Neural progenitor cell (in vitro differentiated cells): ENCODE measurements at regions not wholly inside any gene's neighbourhood (a gene's known extent, or its start where the extent isn't known, plus 50 kb on each side); places are given as distances from the start of the nearest gene placed in this dataset.

ENCODE experiments used
- EZH2 ChIP-seq: fragments of 200-600 bp; sonication (generic); IDR thresholded peaks from 2 replicates; pipeline ENCODE4 v1.6.1; 2017; ENCODE audit warnings: antibody characterized with exemption, mild to moderate bottlenecking, moderate library complexity
- EZH2phosphoT487 ChIP-seq: fragments of 200-600 bp; sonication (generic); IDR thresholded peaks from 2 replicates; pipeline ENCODE4 v1.6.1; 2017; ENCODE audit warnings: antibody characterized with exemption
- TF ChIP-seq, protein P1 (sequence below): fragments of 200-600 bp; sonication (generic); IDR thresholded peaks from 2 replicates; pipeline ENCODE4 v1.5.1; 2017; ENCODE audit warnings: antibody characterized with exemption, mild to moderate bottlenecking

DNA sequence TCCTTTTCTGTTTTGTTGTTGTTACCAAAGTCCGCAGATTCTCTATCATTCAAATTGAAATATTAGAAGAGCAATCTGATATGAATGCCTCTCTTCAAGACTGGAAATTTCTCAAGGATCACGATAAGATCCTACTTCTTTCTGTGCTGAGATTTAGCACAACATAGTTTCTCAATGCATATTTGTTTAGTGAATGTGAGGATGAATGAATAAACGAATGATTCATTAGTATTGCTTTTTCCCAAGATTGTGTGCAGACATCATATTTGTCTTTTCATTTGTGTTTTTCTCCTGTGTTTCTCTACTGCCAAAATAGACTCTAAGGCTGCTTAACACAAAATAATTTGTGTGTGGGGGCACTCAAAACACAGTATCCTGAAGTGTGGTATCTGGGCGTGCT, 862.7 kb upstream of the MAP3K7 start:
- TF ChIP-seq, protein P1, sequence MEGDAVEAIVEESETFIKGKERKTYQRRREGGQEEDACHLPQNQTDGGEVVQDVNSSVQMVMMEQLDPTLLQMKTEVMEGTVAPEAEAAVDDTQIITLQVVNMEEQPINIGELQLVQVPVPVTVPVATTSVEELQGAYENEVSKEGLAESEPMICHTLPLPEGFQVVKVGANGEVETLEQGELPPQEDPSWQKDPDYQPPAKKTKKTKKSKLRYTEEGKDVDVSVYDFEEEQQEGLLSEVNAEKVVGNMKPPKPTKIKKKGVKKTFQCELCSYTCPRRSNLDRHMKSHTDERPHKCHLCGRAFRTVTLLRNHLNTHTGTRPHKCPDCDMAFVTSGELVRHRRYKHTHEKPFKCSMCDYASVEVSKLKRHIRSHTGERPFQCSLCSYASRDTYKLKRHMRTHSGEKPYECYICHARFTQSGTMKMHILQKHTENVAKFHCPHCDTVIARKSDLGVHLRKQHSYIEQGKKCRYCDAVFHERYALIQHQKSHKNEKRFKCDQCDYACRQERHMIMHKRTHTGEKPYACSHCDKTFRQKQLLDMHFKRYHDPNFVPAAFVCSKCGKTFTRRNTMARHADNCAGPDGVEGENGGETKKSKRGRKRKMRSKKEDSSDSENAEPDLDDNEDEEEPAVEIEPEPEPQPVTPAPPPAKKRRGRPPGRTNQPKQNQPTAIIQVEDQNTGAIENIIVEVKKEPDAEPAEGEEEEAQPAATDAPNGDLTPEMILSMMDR: no peak
- TF ChIP-seq EZH2 (no peak), EZH2phosphoT487 (no peak)
